GM12801 (cell line): ENCODE measurements at regions not wholly inside any gene's neighbourhood (a gene's known extent, or its start where the extent isn't known, plus 50 kb on each side); places are given as distances from the start of the nearest gene placed in this dataset.

Source experiments
- CTCF ChIP-seq: IDR thresholded peaks from one replicate; pipeline ENCODE4 v1.5.1; 2011; ENCODE audit warnings: control low read depth; ENCODE audit not compliant: insufficient read length; ENCODE audit errors: extremely low read depth

GRCh38 chr6:6886886-6887285 lies 220.9 kb upstream of the RREB1 start:
- TF ChIP-seq CTCF, result no peak

- no peak for TF ChIP-seq CTCF
Measured at GRCh38 chr6:6889601-6890000, 218.2 kb upstream of the RREB1 start.

GRCh38 chr6:6890400-6890858 lies 217.3 kb upstream of the RREB1 start:
- TF ChIP-seq CTCF, result no peak

GRCh38 chr6:6891125-6891721 lies 216.5 kb upstream of the RREB1 start:
- no peak for TF ChIP-seq CTCF

GRCh38 chr6:6891949-6892461 lies 215.8 kb upstream of the RREB1 start:
- no peak for TF ChIP-seq CTCF

GRCh38 chr6:6892744-6893583 lies 214.8 kb upstream of the RREB1 start:
- TF ChIP-seq CTCF, result no peak

- TF ChIP-seq CTCF, result no peak
Measured at GRCh38 chr6:6893701-6894100, 214.1 kb upstream of the RREB1 start.
